HepG2 (cell line): ENCODE measurements at regions not wholly inside any gene's neighbourhood (a gene's known extent, or its start where the extent isn't known, plus 50 kb on each side); places are given as distances from the start of the nearest gene placed in this dataset.

Source experiments
- ATAC-seq: fragments of 200-7000 bp; cut with Tn5 transposase; 3 replicates; pipeline ENCODE4 v1.9.1; 2020; ENCODE audit warnings: mild to moderate bottlenecking, moderate library complexity
- BruUV-seq: library from RNA; stranded (reverse); fragments of 400-500 nt; replicated peaks from 2 replicates; lab custom pipeline; 2021; lab: Mats Ljungman, UMichigan
- CTCF ChIA-PET: fragments of 300-600 bp; formaldehyde crosslinking; extraction: SDS; loops from one replicate; lab custom pipeline; 2021; ENCODE audit warnings: low total read pairs, inconsistent platforms, low intra/inter-chr PET ratio; lab: Yijun Ruan, JAX
- POLR2A ChIA-PET: fragments of 350-600 bp; sonication (Branson Sonifier 250); formaldehyde crosslinking; loops from one replicate; lab custom pipeline; 2020; ENCODE audit warnings: antibody characterized with exemption, inconsistent platforms; lab: Yijun Ruan, JAX
- DNase-seq: peaks from one replicate; pipeline ENCODE4 v3.0.0-alpha.2; 2015; ENCODE audit warnings: low spot score
- FAIRE-seq: peaks from 3 replicates; lab custom pipeline; 2011; peaks lifted over from hg19 to GRCh38; lab: Jason Lieb, UNC
- H2AFZ ChIP-seq: one replicate; pipeline ENCODE4 v1.6.1; 2011; ENCODE audit warnings: low read length, inconsistent platforms
- H3K27ac ChIP-seq: fragments of 300-600 bp; 3 replicates; pipeline ENCODE4 v1.8.0; 2011; ENCODE audit warnings: mixed run types, mild to moderate bottlenecking, mixed read lengths, low read length, inconsistent platforms; ENCODE audit not compliant: insufficient read depth; ENCODE audit errors: extremely low read length
- H3K27me3 ChIP-seq, 2 experiments: fragments of 200-600 bp in 1 of 2; 2 replicates in 1 of 2; 3 replicates in 1 of 2; pipeline versions ENCODE4 v1.6.0 to v1.8.0; 2011; ENCODE audit warnings: low read length in 2 of 2, mild to moderate bottlenecking in 2 of 2, moderate library complexity in 2 of 2, inconsistent platforms in 1 of 2; ENCODE audit not compliant: insufficient read depth in 2 of 2, control insufficient read depth in 1 of 2
- H3K36me3 ChIP-seq, 2 experiments: fragments of 200-600 bp in 1 of 2; replicated peaks in 1 of 2; 2 replicates in 1 of 2; 3 replicates in 1 of 2; pipeline versions ENCODE4 v1.5.1 to v1.8.0; 2011; ENCODE audit warnings: low read length in 2 of 2, inconsistent platforms in 1 of 2; ENCODE audit not compliant: insufficient read depth in 2 of 2, control insufficient read depth in 1 of 2
- H3K4me1 ChIP-seq: 2 replicates; pipeline ENCODE4 v1.5.1; 2012; ENCODE audit warnings: low read length, inconsistent platforms; ENCODE audit not compliant: insufficient read depth
- H3K4me2 ChIP-seq: 2 replicates; pipeline ENCODE4 v1.6.0; 2011; ENCODE audit warnings: low read depth, low read length, inconsistent platforms
- H3K4me3 ChIP-seq, 3 experiments: fragments of 200-600 bp in 1 of 3; sonication (generic), shearing (Covaris generic) in 1 of 3; replicated peaks in 1 of 3; 2 replicates each; pipeline ENCODE4 v1.5.1; 2011 to 2016; ENCODE audit warnings: low read length in 3 of 3, inconsistent platforms in 2 of 3, low read depth in 2 of 3, mild to moderate bottlenecking in 2 of 3, control low read depth in 1 of 3, mixed read lengths in 1 of 3; ENCODE audit not compliant: insufficient read depth in 1 of 3
- H3K79me2 ChIP-seq: one replicate; pipeline ENCODE4 v1.6.1; 2011; ENCODE audit warnings: low read length, inconsistent platforms; ENCODE audit not compliant: insufficient read depth
- H3K9ac ChIP-seq: 2 replicates; pipeline ENCODE4 v1.6.0; 2011; ENCODE audit warnings: mild to moderate bottlenecking, low read depth, low read length, inconsistent platforms; ENCODE audit not compliant: insufficient read depth
- H3K9me3 ChIP-seq: 2 replicates; pipeline ENCODE4 v1.5.1; 2012; ENCODE audit warnings: mild to moderate bottlenecking, low read length
- H4K20me1 ChIP-seq: 2 replicates; pipeline ENCODE4 v1.6.0; 2011; ENCODE audit warnings: inconsistent platforms, mild to moderate bottlenecking, low read length, moderate library complexity; ENCODE audit not compliant: insufficient read depth
- FOXK1 ChIP-seq: sonication (generic); formaldehyde crosslinking; IDR thresholded peaks from 2 replicates; pipeline ENCODE4 v1.4.0; 2020; ENCODE audit warnings: low read depth, missing genetic modification reagents, borderline replicate concordance
- HOXA3 ChIP-seq: sonication (generic); formaldehyde crosslinking; IDR thresholded peaks from 2 replicates; pipeline ENCODE4 v1.5.0; 2020; ENCODE audit warnings: missing genetic modification reagents
- PAWR ChIP-seq: sonication (generic); formaldehyde crosslinking; IDR thresholded peaks from 2 replicates; pipeline ENCODE4 v1.4.0; 2020; ENCODE audit warnings: missing genetic modification reagents, mild to moderate bottlenecking, borderline replicate concordance
- RARA ChIP-seq: IDR thresholded peaks from 2 replicates; pipeline ENCODE4 v1.6.1; 2016; ENCODE audit warnings: missing genetic modification reagents, missing compliant biosample characterization
- RORA ChIP-seq: sonication (generic); formaldehyde crosslinking; IDR thresholded peaks from 2 replicates; pipeline ENCODE4 v1.5.0; 2020; ENCODE audit warnings: mild to moderate bottlenecking, missing genetic modification reagents, moderate library complexity
- TERF1 ChIP-seq: sonication (generic); formaldehyde crosslinking; IDR thresholded peaks from 2 replicates; pipeline ENCODE4 v1.8.0; 2022; ENCODE audit warnings: mild to moderate bottlenecking, missing genetic modification reagents, moderate library complexity
- TSC22D2 ChIP-seq: sonication (generic); formaldehyde crosslinking; IDR thresholded peaks from 2 replicates; pipeline ENCODE4 v1.5.1; 2020; ENCODE audit warnings: missing genetic modification reagents, mild to moderate bottlenecking, borderline replicate concordance
- ZFP1 ChIP-seq: IDR thresholded peaks from 2 replicates; pipeline ENCODE4 v1.6.1; 2016
- ZNF33B ChIP-seq: sonication (generic); formaldehyde crosslinking; IDR thresholded peaks from 2 replicates; pipeline ENCODE4 v1.5.1; 2020; ENCODE audit warnings: mild to moderate bottlenecking, missing genetic modification reagents
- ZNF383 ChIP-seq: sonication (generic); formaldehyde crosslinking; IDR thresholded peaks from 2 replicates; pipeline ENCODE4 v1.4.0; 2020; ENCODE audit warnings: missing genetic modification reagents, mild to moderate bottlenecking, borderline replicate concordance
- WGBS: methylation state at CpG from one replicate; pipeline ENCODE4 v1.1.6; 2017; ENCODE audit warnings: low lambda C conversion rate; 5-methylcytosine and 5-hydroxymethylcytosine counted together
- in situ Hi-C: cut with HindIII; loops from 2 replicates; pipeline ENCODE4 v1.10.0; 2017; ENCODE audit warnings: low pct_unique_long_range_greater_than_20kb; ENCODE audit not compliant: extremely low pct_ligation_motif_present
- intact Hi-C: fragments of 100-400 bp; cut with micrococcal nuclease; formaldehyde crosslinking; loops from one replicate; pipeline ENCODE4 v1.10.0; 2022; ENCODE audit not compliant: unreplicated experiment
- TF ChIP-seq, protein P1 (sequence below), 2 experiments: sonication (generic) in 1 of 2; formaldehyde crosslinking in 1 of 2; IDR thresholded peaks; 2 replicates each; pipeline versions ENCODE4 v1.6.1 to v1.9.0; 2014 to 2022; ENCODE audit warnings: antibody characterized with exemption in 1 of 2, borderline replicate concordance in 1 of 2, inconsistent platforms in 1 of 2, low read depth in 1 of 2, missing genetic modification reagents in 1 of 2

DNA sequence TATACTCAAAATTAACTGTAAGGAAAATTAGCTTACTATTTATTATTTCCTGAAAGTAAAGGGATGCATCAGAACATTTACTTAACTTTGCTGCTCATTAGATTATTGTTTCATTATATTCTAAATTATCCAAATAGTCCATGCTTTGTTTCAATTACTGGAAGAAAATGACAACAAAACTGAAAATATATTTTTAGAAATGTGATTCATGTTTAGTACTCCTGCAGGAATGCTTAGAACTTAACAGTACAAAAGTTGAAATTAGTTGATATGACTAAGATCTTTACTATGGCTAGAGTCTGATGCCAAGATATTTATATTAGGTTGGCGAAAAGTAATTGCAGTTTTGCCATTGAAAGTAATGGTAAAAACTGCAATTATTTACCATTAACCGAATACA, 660.5 kb upstream of the PABPC4L start:
- TF ChIP-seq FOXK1 (CRISPR knock-in tag) (no peak), ZNF33B (CRISPR knock-in tag) (no peak), TERF1 (CRISPR knock-in tag) (no peak), RORA (no peak), ZNF383 (no peak), HOXA3 (CRISPR knock-in tag) (no peak), TSC22D2 (no peak), RARA (CRISPR knock-in tag) (no peak), PAWR (CRISPR knock-in tag) (no peak), ZFP1 (CRISPR knock-in tag) (no peak)
- TF ChIP-seq, protein P1, sequence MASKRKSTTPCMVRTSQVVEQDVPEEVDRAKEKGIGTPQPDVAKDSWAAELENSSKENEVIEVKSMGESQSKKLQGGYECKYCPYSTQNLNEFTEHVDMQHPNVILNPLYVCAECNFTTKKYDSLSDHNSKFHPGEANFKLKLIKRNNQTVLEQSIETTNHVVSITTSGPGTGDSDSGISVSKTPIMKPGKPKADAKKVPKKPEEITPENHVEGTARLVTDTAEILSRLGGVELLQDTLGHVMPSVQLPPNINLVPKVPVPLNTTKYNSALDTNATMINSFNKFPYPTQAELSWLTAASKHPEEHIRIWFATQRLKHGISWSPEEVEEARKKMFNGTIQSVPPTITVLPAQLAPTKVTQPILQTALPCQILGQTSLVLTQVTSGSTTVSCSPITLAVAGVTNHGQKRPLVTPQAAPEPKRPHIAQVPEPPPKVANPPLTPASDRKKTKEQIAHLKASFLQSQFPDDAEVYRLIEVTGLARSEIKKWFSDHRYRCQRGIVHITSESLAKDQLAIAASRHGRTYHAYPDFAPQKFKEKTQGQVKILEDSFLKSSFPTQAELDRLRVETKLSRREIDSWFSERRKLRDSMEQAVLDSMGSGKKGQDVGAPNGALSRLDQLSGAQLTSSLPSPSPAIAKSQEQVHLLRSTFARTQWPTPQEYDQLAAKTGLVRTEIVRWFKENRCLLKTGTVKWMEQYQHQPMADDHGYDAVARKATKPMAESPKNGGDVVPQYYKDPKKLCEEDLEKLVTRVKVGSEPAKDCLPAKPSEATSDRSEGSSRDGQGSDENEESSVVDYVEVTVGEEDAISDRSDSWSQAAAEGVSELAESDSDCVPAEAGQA (IDR thresholded peaks at IDR 0.05; ENCODE audit: low read depth), result no peak
- TF ChIP-seq, protein P1 (CRISPR knock-in tag; IDR thresholded peaks at IDR 0.05; ENCODE audit: borderline replicate concordance), result no peak
- Histone ChIP-seq H3K27me3 (no peaks in the 10 kb centered on the region), H2AFZ (no peak overlapping the region), H3K9me3 (no peaks in the 10 kb centered on the region), H3K9ac (no peak overlapping the region), H4K20me1 (no peaks in the 10 kb centered on the region), H3K27ac (no peak overlapping the region), H3K4me1 (no peaks in the 10 kb centered on the region), H3K4me2 (no peak overlapping the region), H3K4me3 (no peak overlapping the region), H3K79me2 (no peaks in the 10 kb centered on the region), H3K36me3 (no peaks in the 10 kb centered on the region)
- intact Hi-C loops, result no loop called here
- CTCF ChIA-PET, result no interaction called here
- WGBS, result 17% methylated on average over 2 of the region's 2 CpGs
- DNase-seq (no peak), FAIRE-seq (no peak), ATAC-seq (no peak)
- in situ Hi-C loops, result no loop called here
- POLR2A ChIA-PET, result no interaction called here
- no TSS peak for BruUV-seq
